IMR-90 (cell line): ENCODE measurements at regions not wholly inside any gene's neighbourhood (a gene's known extent, or its start where the extent isn't known, plus 50 kb on each side); places are given as distances from the start of the nearest gene placed in this dataset.

Experiments
- BHLHE40 ChIP-seq: fragments of 150-350 bp; IDR thresholded peaks from 2 replicates; pipeline ENCODE4 v1.6.1; 2016; ENCODE audit warnings: mild to moderate bottlenecking, low read depth, low read length
- CHD1 ChIP-seq: IDR thresholded peaks from 2 replicates; pipeline ENCODE4 v1.6.1; 2012; ENCODE audit warnings: low read depth, low read length, improper control_type of control experiment
- CTCF ChIP-seq: conservative IDR thresholded peaks from 2 replicates; pipeline ENCODE4 v1.5.1; 2012; ENCODE audit warnings: mild to moderate bottlenecking, low read depth, low read length, improper control_type of control experiment
- POLR2A ChIP-seq: IDR thresholded peaks from 2 replicates; pipeline ENCODE4 v1.6.1; 2012; ENCODE audit warnings: mild to moderate bottlenecking, low read depth, low read length
- RCOR1 ChIP-seq: IDR thresholded peaks from 2 replicates; pipeline ENCODE4 v1.6.1; 2012; ENCODE audit warnings: mild to moderate bottlenecking, low read length, improper control_type of control experiment; ENCODE audit not compliant: insufficient replicate concordance
- SMC3 ChIP-seq: fragments of 150-350 bp; IDR thresholded peaks from 2 replicates; pipeline ENCODE4 v1.6.1; 2016; ENCODE audit warnings: low read depth, mild to moderate bottlenecking, antibody characterized with exemption, low read length, moderate library complexity

DNA sequence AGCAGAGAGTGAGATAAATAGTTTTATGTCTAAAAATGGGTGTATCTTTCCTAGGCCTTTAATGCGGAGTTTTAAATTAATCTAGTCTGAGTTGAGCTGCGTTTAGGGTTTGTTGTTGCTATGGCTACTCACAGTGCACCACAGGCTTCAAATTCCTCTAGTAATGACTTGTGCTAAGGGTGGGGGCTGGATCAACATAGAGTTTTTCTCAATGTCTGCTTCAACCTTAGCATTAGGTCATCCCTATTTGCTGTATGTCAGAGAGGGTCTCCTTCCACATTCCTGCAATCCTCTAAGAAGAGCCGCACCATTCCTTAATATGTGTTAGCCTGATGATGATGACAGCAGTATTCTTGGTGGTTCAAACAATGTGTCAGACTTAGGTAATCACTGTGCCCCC is 465.6 kb upstream of the KIF2A start:
- no peak for TF ChIP-seq CTCF
- TF ChIP-seq BHLHE40, result no peak
- TF ChIP-seq SMC3, result no peak
- TF ChIP-seq POLR2A, result no peak
- no peak for TF ChIP-seq CHD1
- TF ChIP-seq RCOR1, result no peak
